ENCODE measurements at regions not wholly inside any gene's neighbourhood (a gene's known extent, or its start where the extent isn't known, plus 50 kb on each side); places are given as distances from the start of the nearest gene placed in this dataset.
"Not testable (repeated sequence)": the region's sequence is repeated elsewhere in the genome, so short reads cannot be mapped to it uniquely, and the experiment has no call there.

DNA sequence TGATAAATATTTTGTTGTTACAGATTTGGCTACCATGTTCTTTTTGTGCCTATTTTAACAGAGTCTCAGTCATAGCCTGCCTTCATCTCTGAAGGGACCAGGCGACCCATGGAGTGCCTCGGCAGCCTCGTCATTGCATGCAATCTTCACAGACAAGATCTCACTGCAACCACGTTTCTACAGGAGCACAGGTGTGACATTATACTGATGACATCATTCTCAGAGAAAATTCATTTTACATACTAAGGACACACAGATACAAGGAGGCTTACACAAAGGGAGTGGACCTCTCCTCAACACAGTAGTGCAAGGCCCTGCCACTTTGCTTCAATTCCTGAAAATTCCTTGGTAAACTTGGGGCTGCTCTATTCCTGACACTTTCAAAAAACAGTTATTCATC lies 840.1 kb upstream of the DEFB115 start:
- TF ChIP-seq, protein P1, sequence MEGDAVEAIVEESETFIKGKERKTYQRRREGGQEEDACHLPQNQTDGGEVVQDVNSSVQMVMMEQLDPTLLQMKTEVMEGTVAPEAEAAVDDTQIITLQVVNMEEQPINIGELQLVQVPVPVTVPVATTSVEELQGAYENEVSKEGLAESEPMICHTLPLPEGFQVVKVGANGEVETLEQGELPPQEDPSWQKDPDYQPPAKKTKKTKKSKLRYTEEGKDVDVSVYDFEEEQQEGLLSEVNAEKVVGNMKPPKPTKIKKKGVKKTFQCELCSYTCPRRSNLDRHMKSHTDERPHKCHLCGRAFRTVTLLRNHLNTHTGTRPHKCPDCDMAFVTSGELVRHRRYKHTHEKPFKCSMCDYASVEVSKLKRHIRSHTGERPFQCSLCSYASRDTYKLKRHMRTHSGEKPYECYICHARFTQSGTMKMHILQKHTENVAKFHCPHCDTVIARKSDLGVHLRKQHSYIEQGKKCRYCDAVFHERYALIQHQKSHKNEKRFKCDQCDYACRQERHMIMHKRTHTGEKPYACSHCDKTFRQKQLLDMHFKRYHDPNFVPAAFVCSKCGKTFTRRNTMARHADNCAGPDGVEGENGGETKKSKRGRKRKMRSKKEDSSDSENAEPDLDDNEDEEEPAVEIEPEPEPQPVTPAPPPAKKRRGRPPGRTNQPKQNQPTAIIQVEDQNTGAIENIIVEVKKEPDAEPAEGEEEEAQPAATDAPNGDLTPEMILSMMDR (conservative IDR thresholded peaks at IDR 0.05; ENCODE audit: low read depth, low read length) = not testable (repeated sequence)
- TF ChIP-seq EZH2 (IDR thresholded peaks at IDR 0.05; ENCODE audit: borderline replicate concordance, low read depth, low read length, poor library complexity, severe bottlenecking) = not testable (repeated sequence)
